Hepatocyte (in vitro differentiated cells): ENCODE measurements at regions not wholly inside any gene's neighbourhood (a gene's known extent, or its start where the extent isn't known, plus 50 kb on each side); places are given as distances from the start of the nearest gene placed in this dataset.

ENCODE experiments used
- DNase-seq: peaks from one replicate; pipeline ENCODE4 v3.0.0-alpha.2; 2016; ENCODE audit warnings: low spot score
- H2AFZ ChIP-seq: fragments of 200-600 bp; sonication (generic); 2 replicates; pipeline ENCODE4 v1.6.0; 2016; ENCODE audit warnings: antibody characterized with exemption, mild to moderate bottlenecking
- H3K27ac ChIP-seq: fragments of 200-600 bp; sonication (generic); 2 replicates; pipeline ENCODE4 v1.5.1; 2016; ENCODE audit warnings: mild to moderate bottlenecking
- H3K27me3 ChIP-seq: fragments of 200-600 bp; sonication (generic); 2 replicates; pipeline ENCODE4 v1.6.1; 2016
- H3K36me3 ChIP-seq: fragments of 200-600 bp; sonication (generic); replicated peaks from 2 replicates; pipeline ENCODE4 v1.5.1; 2016; ENCODE audit warnings: low read depth; ENCODE audit not compliant: insufficient read depth
- H3K4me1 ChIP-seq: fragments of 200-600 bp; sonication (generic); 2 replicates; pipeline ENCODE4 v1.5.1; 2016; ENCODE audit warnings: mild to moderate bottlenecking, moderate library complexity; ENCODE audit not compliant: insufficient read depth
- H3K4me2 ChIP-seq: fragments of 200-600 bp; sonication (generic); 2 replicates; pipeline ENCODE4 v1.6.0; 2016
- H3K4me3 ChIP-seq: fragments of 200-600 bp; sonication (generic); 2 replicates; pipeline ENCODE4 v1.5.1; 2016; ENCODE audit warnings: mild to moderate bottlenecking
- H3K79me2 ChIP-seq: fragments of 200-600 bp; sonication (generic); 2 replicates; pipeline ENCODE4 v1.6.0; 2017; ENCODE audit warnings: mild to moderate bottlenecking
- H3K9me2 ChIP-seq: fragments of 200-600 bp; sonication (generic); replicated peaks from 2 replicates; pipeline ENCODE4 v1.6.0; 2017; ENCODE audit warnings: mild to moderate bottlenecking; ENCODE audit not compliant: insufficient read depth
- H3K9me3 ChIP-seq: fragments of 200-600 bp; sonication (generic); 2 replicates; pipeline ENCODE4 v1.5.1; 2016; ENCODE audit warnings: low read depth, mild to moderate bottlenecking
- H4K20me1 ChIP-seq: fragments of 200-600 bp; sonication (generic); 2 replicates; pipeline ENCODE4 v1.6.0; 2016; ENCODE audit warnings: mild to moderate bottlenecking; ENCODE audit not compliant: insufficient read depth, poor library complexity, severe bottlenecking
- CTCF ChIP-seq: fragments of 200-600 bp; sonication (generic); IDR thresholded peaks from 2 replicates; pipeline ENCODE4 v1.5.1; 2016; ENCODE audit warnings: antibody characterized with exemption, mild to moderate bottlenecking; ENCODE audit not compliant: poor library complexity
- EZH2 ChIP-seq: fragments of 200-600 bp; sonication (generic); IDR thresholded peaks from 2 replicates; pipeline ENCODE4 v1.6.1; 2016; ENCODE audit warnings: antibody characterized with exemption, mild to moderate bottlenecking, borderline replicate concordance
- EZH2phosphoT487 ChIP-seq: fragments of 200-600 bp; sonication (generic); IDR thresholded peaks from one replicate; pipeline ENCODE4 v1.6.1; 2018; ENCODE audit warnings: antibody characterized with exemption, mild to moderate bottlenecking, low read depth, moderate library complexity; ENCODE audit not compliant: unreplicated experiment, severe bottlenecking
- WGBS: methylation state at CpG from one replicate; pipeline ENCODE4 v1.1.6; 2016; ENCODE audit warnings: low lambda C conversion rate; ENCODE audit errors: missing lambda C conversion rate; 5-methylcytosine and 5-hydroxymethylcytosine counted together

GRCh38 chr5:125521289-125521688 lies 774.9 kb upstream of the ZNF608 start:
- no peaks in the 10 kb centered on the region for H3K9me3 ChIP-seq
- no peaks in the 10 kb centered on the region for H3K79me2 ChIP-seq
- no peak overlapping the region for H3K27ac ChIP-seq
- no peaks in the 10 kb centered on the region for H3K27me3 ChIP-seq
- no peak for DNase-seq
- H3K36me3 ChIP-seq = no peaks in the 10 kb centered on the region
- H3K4me2 ChIP-seq = no peak overlapping the region
- TF ChIP-seq EZH2 (no peak), CTCF (no peak), EZH2phosphoT487 (no peak)
- no peaks in the 10 kb centered on the region for H3K9me2 ChIP-seq
- no peaks in the 10 kb centered on the region for H4K20me1 ChIP-seq
- no peak overlapping the region for H2AFZ ChIP-seq
- 53% methylated on average over 1 of the region's 1 CpG for WGBS
- H3K4me1 ChIP-seq = no peaks in the 10 kb centered on the region
- no peak overlapping the region for H3K4me3 ChIP-seq

- Histone ChIP-seq H3K4me2 (no peak overlapping the region), H4K20me1 (no peaks in the 10 kb centered on the region), H3K4me1 (peaks cover 10% of the 10 kb centered on the region), H3K79me2 (no peaks in the 10 kb centered on the region), H3K9me2 (no peaks in the 10 kb centered on the region), H2AFZ (no peak overlapping the region), H3K27me3 (no peaks in the 10 kb centered on the region), H3K9me3 (no peaks in the 10 kb centered on the region), H3K36me3 (no peaks in the 10 kb centered on the region), H3K4me3 (no peak overlapping the region), H3K27ac (no peak overlapping the region)
- WGBS = 61% methylated on average over 4 of the region's 4 CpGs
- no peak for TF ChIP-seq CTCF
- TF ChIP-seq EZH2 = no peak
- TF ChIP-seq EZH2phosphoT487 = no peak
- DNase-seq = no peak
Observed at GRCh38 chr5:125525356-125525755, 778.9 kb upstream of the ZNF608 start.

- H3K4me1 ChIP-seq = peaks cover 10% of the 10 kb centered on the region
- no peak for DNase-seq
- no peaks in the 10 kb centered on the region for H3K27me3 ChIP-seq
- H2AFZ ChIP-seq = no peak overlapping the region
- TF ChIP-seq EZH2phosphoT487 (no peak), EZH2 (no peak), CTCF (no peak)
- no peaks in the 10 kb centered on the region for H3K9me2 ChIP-seq
- no peak overlapping the region for H3K4me2 ChIP-seq
- no peaks in the 10 kb centered on the region for H3K9me3 ChIP-seq
- H3K36me3 ChIP-seq = no peaks in the 10 kb centered on the region
- H3K27ac ChIP-seq = no peak overlapping the region
- H4K20me1 ChIP-seq = no peaks in the 10 kb centered on the region
- no peaks in the 10 kb centered on the region for H3K79me2 ChIP-seq
- H3K4me3 ChIP-seq = no peak overlapping the region
Observed at GRCh38 chr5:125526966-125527365, 780.5 kb upstream of the ZNF608 start.

- Histone ChIP-seq H3K4me1 (peaks cover 10% of the 10 kb centered on the region), H3K4me2 (no peak overlapping the region), H4K20me1 (no peaks in the 10 kb centered on the region), H3K9me2 (no peaks in the 10 kb centered on the region), H3K4me3 (no peak overlapping the region), H3K27ac (no peak overlapping the region), H3K27me3 (no peaks in the 10 kb centered on the region), H2AFZ (no peak overlapping the region), H3K79me2 (no peaks in the 10 kb centered on the region), H3K36me3 (no peaks in the 10 kb centered on the region), H3K9me3 (no peaks in the 10 kb centered on the region)
- WGBS = 59% methylated on average over 1 of the region's 1 CpG
- TF ChIP-seq CTCF = no peak
- TF ChIP-seq EZH2 = no peak
- TF ChIP-seq EZH2phosphoT487 = no peak
- no peak for DNase-seq
Observed at GRCh38 chr5:125528881-125529280, 782.4 kb upstream of the ZNF608 start.
